ENCODE measurements at regions not wholly inside any gene's neighbourhood (a gene's known extent, or its start where the extent isn't known, plus 50 kb on each side); places are given as distances from the start of the nearest gene placed in this dataset.

DNA sequence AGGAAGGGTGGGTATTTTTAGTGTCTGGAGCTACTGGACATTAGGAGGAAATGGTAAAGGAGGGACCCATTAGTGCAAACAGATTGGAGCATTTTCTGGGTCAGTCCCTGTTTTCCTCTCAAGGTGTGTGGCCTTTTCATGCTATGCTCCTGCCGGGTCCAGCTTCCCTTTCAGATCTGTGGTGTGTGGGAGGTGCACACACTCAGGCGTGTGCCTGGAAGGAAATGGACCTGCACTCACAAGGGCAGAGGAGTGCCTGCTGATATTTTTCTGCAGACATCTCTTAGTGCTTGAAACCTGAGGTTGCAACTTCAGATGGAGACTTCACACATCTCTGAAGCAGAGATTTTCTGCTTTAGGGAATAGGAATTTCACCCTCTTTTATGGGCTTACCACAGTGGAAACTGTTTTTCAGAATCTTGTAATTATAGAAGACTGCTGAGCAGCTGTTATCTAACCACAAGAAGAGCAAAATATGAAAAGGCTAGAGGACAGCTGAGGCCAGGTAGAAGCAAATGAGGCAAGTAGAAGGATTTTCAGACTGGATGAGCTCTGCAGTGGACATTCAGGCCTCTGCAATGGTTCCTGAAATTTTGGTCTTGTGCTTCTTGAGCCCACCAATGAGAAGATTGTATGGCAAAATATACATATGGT is 764.3 kb downstream of the QKI start:
- no peak for DNase-seq (ENCODE audit: low read depth in 1 of 2, low spot score in 1 of 2)

GRCh38 chr6:164169355-164169754 is 754.8 kb downstream of the QKI start:
- no peak for DNase-seq (ENCODE audit: low read depth in 1 of 2, low spot score in 1 of 2)

- no peak for DNase-seq (ENCODE audit: low read depth in 1 of 2, low spot score in 1 of 2)
Observed at GRCh38 chr6:164168595-164168994, 754.1 kb downstream of the QKI start.

GRCh38 chr6:164167873-164168405 is 753.4 kb downstream of the QKI start:
- no peak for DNase-seq (ENCODE audit: low read depth in 1 of 2, low spot score in 1 of 2)

DNA sequence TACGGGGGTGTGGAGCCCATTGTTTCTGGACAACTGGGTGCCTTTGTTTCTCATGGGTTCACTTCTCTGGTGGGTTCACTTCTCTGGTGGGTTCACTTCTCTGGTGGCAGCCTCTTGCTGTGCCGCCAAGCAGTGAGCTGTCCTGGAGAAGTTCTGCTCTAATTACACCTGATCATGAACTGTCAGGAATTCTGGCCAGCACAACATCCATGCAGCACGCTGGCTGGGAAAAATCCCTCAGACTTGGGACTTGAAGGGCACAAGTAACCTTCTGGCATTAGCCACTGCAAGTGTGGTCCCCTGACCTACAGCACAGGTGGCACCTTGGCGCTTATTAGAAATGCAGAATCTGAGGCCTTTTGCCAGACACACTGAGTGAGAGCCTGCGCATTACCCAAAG is 752.5 kb downstream of the QKI start:
- no peak for DNase-seq (ENCODE audit: low read depth in 1 of 2, low spot score in 1 of 2)

GRCh38 chr6:164166515-164166914 is 752.0 kb downstream of the QKI start:
- no peak for DNase-seq (ENCODE audit: low read depth in 1 of 2, low spot score in 1 of 2)

DNA sequence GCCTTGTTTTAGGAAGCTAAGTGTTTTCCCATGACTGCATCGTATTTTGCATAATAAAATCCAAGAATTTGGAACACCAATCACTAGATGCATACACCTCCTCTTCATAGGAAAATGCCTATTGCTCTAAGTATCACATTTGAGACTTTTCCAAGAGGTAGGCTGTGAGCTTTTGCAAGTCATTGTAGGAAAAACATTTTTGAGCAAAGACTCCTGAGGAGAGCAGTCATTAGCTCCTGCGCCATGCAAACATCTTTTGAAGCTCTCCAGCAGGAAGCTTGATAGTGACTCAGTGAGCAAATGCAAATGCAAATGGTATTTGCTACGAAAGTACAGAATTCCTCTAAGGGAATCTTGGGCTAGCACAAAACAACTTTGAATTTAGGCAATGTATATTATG is 750.4 kb downstream of the QKI start:
- no peak for DNase-seq (ENCODE audit: low read depth in 1 of 2, low spot score in 1 of 2)

- DNase-seq (ENCODE audit: low read depth in 1 of 2, low spot score in 1 of 2) = no peak
Observed at GRCh38 chr6:164163239-164163638, 748.7 kb downstream of the QKI start.

- no peak for DNase-seq (ENCODE audit: low read depth in 1 of 2, low spot score in 1 of 2)
Observed at GRCh38 chr6:164159061-164159460, 744.5 kb downstream of the QKI start.

GRCh38 chr6:164154588-164154987 is 740.1 kb downstream of the QKI start:
- no peak for DNase-seq (ENCODE audit: low read depth in 1 of 2, low spot score in 1 of 2)

GRCh38 chr6:164152611-164153010 is 738.1 kb downstream of the QKI start:
- no peak for DNase-seq (ENCODE audit: low read depth in 1 of 2, low spot score in 1 of 2)

- DNase-seq (ENCODE audit: low read depth in 1 of 2, low spot score in 1 of 2) = no peak
Observed at GRCh38 chr6:164151161-164152120, 736.9 kb downstream of the QKI start.

DNA sequence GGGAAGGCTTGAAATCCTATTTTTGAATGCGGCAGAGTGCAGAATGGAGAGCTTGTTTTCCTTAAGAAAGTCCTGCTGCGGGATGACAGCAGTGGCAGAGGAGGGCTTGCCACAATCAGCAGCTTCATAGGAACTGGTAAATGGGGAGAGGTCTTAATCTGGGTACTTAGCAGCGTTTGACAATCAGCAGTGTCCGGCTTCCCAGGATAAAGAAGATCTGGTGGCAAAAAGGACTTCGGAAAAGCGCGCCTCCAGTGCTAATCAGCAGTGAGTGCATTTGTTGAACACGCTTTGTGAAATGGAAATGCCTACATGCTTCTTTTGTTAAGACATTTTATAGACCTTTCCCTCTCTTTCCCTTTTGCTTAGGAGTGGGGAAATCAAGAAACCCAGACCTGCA is 735.7 kb downstream of the QKI start:
- DNase-seq (ENCODE audit: low read depth in 1 of 2, low spot score in 1 of 2) = no peak

DNA sequence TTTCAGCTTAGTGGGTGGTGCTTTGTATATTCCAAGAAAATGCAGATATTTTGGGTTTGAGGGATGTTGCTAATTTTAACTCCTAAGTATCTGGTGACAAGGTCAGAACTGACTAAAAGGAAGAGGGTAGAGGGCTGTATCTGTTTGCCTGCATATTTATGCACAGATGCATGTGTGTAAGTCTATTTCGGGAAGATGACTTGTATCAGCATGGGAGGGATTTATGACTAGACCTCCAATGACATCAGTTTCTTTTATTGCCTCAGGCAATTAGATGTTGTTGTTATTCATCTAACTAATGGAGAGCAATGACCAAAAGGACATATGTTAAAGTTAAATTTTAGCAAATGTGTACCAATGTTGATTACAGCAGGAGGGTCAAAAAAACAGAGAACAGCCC is 734.3 kb downstream of the QKI start:
- no peak for DNase-seq (ENCODE audit: low read depth in 1 of 2, low spot score in 1 of 2)

DNA sequence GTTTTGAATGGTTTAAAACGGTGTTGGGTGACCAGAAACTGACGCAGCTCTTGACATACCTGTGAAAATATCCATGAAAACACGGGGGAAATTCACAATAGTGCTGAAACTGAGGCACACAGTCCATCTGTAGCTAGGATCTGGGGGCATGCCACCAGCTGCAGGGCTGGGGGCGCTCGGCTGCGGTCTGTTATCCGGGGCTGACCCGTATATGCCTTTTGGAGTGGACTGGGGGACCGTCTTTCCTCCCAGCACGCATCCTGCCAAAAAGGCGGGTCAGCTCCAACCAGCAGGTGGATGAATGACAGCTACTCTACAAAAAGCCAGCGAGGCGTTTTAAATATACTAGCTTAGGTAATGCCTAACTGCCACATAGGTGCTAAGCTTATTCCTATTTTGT is 729.8 kb downstream of the QKI start:
- DNase-seq (ENCODE audit: low read depth in 1 of 2, low spot score in 1 of 2) = no peak

DNA sequence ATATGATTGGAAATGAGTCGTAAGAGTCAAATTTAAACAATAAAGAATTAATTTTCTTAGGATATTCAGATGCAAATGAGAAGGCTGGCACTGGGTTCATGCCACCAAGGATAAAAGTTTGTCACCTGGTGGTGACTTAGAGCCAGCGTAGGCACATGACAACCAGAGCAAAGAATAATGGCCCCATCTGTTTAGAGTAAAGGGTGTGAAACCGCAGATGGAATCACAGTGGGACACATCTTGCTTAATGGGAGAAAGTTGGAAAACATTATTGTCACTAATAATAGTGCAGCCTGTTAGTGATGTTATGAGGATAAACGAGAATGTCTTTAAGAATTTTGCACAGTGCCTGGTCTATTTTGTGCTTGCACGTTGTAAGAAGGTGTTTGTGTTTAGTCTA is 727.8 kb downstream of the QKI start:
- no peak for DNase-seq (ENCODE audit: low read depth in 1 of 2, low spot score in 1 of 2)

DNA sequence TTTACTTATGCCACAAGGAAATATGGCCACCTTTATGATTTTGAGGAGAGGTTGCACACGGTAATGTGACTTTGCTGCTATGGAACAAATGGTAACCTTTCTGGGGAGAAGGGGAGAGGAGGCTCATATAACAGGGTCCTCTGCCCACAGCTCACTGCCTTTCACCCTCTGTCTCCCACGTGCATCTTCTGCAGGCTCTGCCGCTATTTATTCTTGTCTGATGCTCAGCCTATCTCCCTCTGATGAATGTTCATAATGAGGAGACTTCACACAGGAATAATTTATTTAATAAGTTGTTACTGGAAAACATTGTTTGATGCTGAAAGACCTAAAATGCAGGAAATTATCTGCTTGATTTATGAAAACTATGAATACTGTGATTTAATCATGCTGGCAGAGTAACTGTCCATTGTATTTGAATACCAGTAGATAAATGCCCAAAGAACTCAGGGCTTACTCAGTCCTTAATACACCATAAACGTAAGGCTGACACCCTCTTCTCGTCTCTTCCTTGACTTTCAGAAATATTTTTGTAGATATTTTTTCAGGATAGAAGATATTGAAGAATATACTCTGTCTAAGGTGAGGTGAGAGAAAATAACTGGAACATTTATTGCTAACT is 721.1 kb downstream of the QKI start:
- DNase-seq (ENCODE audit: low read depth in 1 of 2, low spot score in 1 of 2) = no peak

- DNase-seq (ENCODE audit: low read depth in 1 of 2, low spot score in 1 of 2) = no peak
Observed at GRCh38 chr6:164133095-164133494, 718.6 kb downstream of the QKI start.

- no peak for DNase-seq (ENCODE audit: low read depth in 1 of 2, low spot score in 1 of 2)
Observed at GRCh38 chr6:164130585-164130984, 716.1 kb downstream of the QKI start.

DNA sequence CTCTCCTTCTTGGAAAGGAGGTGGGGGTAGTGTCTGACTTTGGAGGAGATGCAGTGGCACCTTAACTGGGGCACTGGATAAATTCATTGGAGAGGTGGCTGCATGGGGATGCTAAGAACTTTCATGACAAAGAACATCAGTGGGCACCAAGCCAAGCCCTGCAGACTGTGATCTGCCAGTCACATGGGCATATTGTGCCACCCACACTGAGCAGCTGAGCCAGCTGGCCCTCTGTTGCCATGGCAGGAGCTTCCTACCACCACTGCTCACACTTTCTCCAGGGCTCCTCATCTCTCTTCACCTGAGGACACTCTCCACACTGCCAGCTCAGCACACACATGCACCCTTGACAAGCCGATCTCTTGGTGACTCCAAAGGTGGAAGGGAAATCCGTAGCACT is 715.6 kb downstream of the QKI start:
- DNase-seq (ENCODE audit: low read depth in 1 of 2, low spot score in 1 of 2) = no peak

DNA sequence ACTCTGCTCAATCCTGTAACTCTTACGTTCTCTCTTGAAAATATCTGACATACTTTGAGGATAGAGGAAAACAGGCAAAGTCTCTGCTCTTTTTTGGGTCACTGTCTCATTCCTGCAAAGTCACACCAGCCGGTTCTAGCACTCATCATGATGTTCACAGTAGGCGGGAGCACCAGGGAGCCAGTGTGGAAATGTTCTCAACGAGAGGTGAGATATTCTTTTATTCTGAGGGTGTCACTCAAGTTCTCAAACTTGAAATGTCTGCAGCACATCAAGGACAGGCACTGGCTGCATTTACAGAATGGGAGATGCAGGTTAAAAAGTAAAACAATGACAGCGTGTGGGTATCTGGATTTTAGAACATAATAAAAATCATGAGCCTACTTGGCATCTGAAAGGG is 714.7 kb downstream of the QKI start:
- no peak for DNase-seq (ENCODE audit: low read depth in 1 of 2, low spot score in 1 of 2)

DNA sequence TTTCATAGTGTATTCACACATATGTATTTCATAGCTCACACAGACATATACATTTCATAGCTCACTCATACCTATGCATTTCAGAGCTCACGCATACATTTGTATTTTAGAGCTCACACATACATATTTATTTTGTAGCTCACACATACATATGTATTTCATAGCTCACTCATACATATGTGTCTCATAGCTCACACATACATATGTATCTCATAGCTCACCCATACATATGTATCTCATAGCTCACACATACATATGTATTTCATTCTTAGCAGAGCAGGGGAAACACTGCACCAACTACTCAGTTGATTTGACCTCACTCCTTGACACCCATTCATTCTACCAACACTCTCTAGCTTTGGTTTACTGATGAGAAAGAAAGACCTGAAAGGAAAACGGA is 713.6 kb downstream of the QKI start:
- no peak for DNase-seq (ENCODE audit: low read depth in 1 of 2, low spot score in 1 of 2)

Measured in activated CD4-positive, alpha-beta T cell treated with anti-CD3 and anti-CD28 coated beads, Interleukin-2, amount 50 U/mL, for 24 hours (primary cell).